ENCODE measurements at regions not wholly inside any gene's neighbourhood (a gene's known extent, or its start where the extent isn't known, plus 50 kb on each side); places are given as distances from the start of the nearest gene placed in this dataset.

DNA sequence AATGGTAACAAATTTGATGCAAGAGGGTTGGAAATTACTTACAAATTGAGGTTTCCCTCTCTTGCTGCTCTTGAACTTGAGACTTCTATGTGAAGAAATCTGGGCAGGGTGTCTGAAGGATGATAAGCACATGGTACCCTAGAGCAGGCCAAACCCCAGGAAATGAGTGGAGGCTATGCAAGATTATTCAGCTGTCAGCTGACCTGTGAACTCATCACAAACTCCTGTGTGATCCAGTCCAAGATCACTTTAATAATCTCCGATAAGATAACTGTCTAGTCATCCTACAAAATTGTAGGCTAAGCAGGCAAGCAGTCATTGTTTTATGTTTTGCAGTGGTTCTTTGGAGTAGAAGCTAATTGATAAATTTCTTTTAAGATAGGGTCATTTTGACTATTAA lies 213.1 kb downstream of the BTBD3 start:
- TF ChIP-seq, protein P1, sequence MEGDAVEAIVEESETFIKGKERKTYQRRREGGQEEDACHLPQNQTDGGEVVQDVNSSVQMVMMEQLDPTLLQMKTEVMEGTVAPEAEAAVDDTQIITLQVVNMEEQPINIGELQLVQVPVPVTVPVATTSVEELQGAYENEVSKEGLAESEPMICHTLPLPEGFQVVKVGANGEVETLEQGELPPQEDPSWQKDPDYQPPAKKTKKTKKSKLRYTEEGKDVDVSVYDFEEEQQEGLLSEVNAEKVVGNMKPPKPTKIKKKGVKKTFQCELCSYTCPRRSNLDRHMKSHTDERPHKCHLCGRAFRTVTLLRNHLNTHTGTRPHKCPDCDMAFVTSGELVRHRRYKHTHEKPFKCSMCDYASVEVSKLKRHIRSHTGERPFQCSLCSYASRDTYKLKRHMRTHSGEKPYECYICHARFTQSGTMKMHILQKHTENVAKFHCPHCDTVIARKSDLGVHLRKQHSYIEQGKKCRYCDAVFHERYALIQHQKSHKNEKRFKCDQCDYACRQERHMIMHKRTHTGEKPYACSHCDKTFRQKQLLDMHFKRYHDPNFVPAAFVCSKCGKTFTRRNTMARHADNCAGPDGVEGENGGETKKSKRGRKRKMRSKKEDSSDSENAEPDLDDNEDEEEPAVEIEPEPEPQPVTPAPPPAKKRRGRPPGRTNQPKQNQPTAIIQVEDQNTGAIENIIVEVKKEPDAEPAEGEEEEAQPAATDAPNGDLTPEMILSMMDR (conservative IDR thresholded peaks at IDR 0.05): no peak
- Histone ChIP-seq H3K9ac (ENCODE audit: extremely low read depth, insufficient read length, low read length) (no peak overlapping the region), H2BK120ac (ENCODE audit: low read depth, low read length, poor library complexity, severe bottlenecking) (no peak overlapping the region), H3K4me2 (ENCODE audit: insufficient read depth, insufficient read length, low read length) (no peak overlapping the region), H4K91ac (ENCODE audit: insufficient read length, low read depth, low read length) (no peak overlapping the region), H3K9me3 (ENCODE audit: control insufficient read depth, low read depth, low read length) (no peaks in the 10 kb centered on the region), H3K4ac (ENCODE audit: low read depth, low read length) (no peak overlapping the region), H2BK5ac (ENCODE audit: insufficient read length, low read length) (no peak overlapping the region), H2AFZ (ENCODE audit: low read length) (no peak overlapping the region), H3K27ac (ENCODE audit: insufficient read length, low read depth, low read length) (no peak overlapping the region), H3K56ac (ENCODE audit: insufficient read length, low read depth, low read length) (no peak overlapping the region), H4K8ac (replicated peaks; ENCODE audit: insufficient read length, low read depth, low read length) (no peak overlapping the region), H3K79me2 (ENCODE audit: insufficient read depth, low read length) (no peaks in the 10 kb centered on the region), H4K20me1 (ENCODE audit: control insufficient read depth, insufficient read depth, insufficient read length) (no peaks in the 10 kb centered on the region), H3K4me1 (ENCODE audit: insufficient read depth, low read length) (no peaks in the 10 kb centered on the region; the same call in 1 of the 2 replicates), H3K18ac (ENCODE audit: insufficient read length, low read depth, low read length) (no peak overlapping the region), H3K23me2 (ENCODE audit: insufficient read length, low read depth, low read length, poor library complexity, severe bottlenecking) (no peaks in the 10 kb centered on the region), H2BK15ac (ENCODE audit: low read depth, low read length) (no peak overlapping the region), H3K27me3 (ENCODE audit: insufficient read depth, low read length) (no peaks in the 10 kb centered on the region), H3K14ac (ENCODE audit: insufficient read depth, low read length) (no peak overlapping the region), H3K79me1 (ENCODE audit: insufficient read depth, low read depth, low read length, poor library complexity, severe bottlenecking) (no peaks in the 10 kb centered on the region), H2BK12ac (ENCODE audit: insufficient read length, low read depth, low read length) (no peak overlapping the region), H2BK20ac (ENCODE audit: low read depth, low read length, poor library complexity, severe bottlenecking) (no peak overlapping the region), H2AK5ac (ENCODE audit: insufficient read length, low read length) (no peak overlapping the region), H3K23ac (ENCODE audit: insufficient read length, low read depth, low read length) (no peak overlapping the region), H4K5ac (ENCODE audit: insufficient read length, low read depth, low read length) (no peak overlapping the region), H3T11ph (ENCODE audit: low read length) (no peak overlapping the region)
- H3K4me3 Mint-ChIP-seq: no peak overlapping the region
- H3K36me3 Mint-ChIP-seq (ENCODE audit: insufficient read depth in 1 of 3, low read depth in 3 of 3): no peaks in the 10 kb centered on the region
- DNase-seq: no peak
- H3K4me1 Mint-ChIP-seq: peaks cover 6 to 9% of the 10 kb centered on the region in 2 experiments
- no peak overlapping the region for H3K27ac Mint-ChIP-seq
- WGBS (ENCODE audit: extremely low coverage, insufficient read length, low lambda C conversion rate): no CpG with 5 or more reads among the region's 1 CpG
- H3K9me3 Mint-ChIP-seq: no peaks in the 10 kb centered on the region
- no peaks in the 10 kb centered on the region; the same call in 1 of the 2 replicates for H3K27me3 Mint-ChIP-seq (ENCODE audit: low read depth)
